GM12872 (cell line): ENCODE measurements at regions not wholly inside any gene's neighbourhood (a gene's known extent, or its start where the extent isn't known, plus 50 kb on each side); places are given as distances from the start of the nearest gene placed in this dataset.

Source experiments
- CTCF ChIP-seq: IDR thresholded peaks from 3 replicates; pipeline ENCODE4 v1.5.1; 2011; ENCODE audit warnings: low read depth, mild to moderate bottlenecking, low read length, moderate library complexity; ENCODE audit not compliant: insufficient read depth

- no peak for TF ChIP-seq CTCF
Measured at GRCh38 chr3:182464513-182465145, 328.7 kb upstream of the ATP11B start.

DNA sequence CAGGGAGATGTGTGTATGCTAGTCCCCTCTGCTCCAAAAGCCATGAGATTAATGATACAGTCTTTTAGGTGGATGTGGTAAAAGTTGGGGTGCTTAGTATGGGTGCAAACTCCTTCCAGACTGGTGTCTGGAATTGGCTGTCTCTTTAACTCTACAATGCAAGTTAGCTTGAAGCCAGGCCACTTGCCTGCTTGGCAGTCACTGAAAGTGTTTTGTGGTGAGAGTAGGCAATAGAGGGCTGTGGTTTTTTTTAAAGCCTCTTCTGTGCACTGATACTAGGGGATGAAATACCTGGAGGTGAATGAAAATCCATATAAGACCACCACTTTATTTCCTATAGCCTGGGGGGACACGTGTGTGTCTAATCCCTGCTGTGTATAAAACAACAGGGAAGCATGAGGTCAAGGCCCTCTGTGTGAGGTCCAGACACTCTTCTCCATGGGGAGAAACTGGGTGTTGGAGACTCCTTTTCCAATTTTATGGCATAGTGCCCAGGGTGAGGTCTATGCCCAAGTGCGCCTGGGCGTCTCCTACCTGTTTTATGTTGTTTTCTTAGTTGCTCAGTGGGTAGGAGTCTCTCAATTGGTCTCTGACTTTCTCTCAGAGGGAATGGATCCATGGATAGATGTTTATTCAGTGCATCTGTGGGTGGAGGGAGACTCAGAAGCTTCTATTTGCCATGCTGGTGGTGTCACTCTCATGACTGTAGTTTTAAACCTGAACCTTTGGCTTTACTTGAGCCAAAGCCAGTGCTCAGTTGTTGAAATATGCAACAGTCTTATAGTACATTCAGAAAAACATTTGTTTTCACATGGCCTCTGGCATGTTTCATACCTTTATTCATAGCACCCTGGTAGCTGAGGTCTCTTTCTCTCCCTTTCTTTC lies 327.8 kb upstream of the ATP11B start:
- TF ChIP-seq CTCF: no peak

DNA sequence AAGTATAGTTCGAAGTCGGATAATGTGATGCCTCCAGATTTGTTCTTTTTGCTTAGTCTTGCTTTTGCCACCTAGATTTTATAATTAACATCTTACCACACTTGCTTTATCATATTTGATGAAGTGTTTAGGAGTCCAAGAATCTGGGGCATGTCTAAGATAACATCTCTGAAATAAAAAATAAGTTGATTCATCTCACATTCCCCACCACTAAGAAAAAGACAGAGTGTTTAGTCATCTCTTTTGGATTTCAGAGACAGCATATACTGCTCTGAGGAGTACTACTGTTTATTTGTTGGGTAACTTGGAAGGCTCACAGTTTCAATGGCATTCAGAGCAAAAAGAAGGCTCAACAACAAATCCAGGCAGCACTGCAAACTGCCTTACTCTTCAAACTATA lies 324.2 kb upstream of the ATP11B start:
- no peak for TF ChIP-seq CTCF

DNA sequence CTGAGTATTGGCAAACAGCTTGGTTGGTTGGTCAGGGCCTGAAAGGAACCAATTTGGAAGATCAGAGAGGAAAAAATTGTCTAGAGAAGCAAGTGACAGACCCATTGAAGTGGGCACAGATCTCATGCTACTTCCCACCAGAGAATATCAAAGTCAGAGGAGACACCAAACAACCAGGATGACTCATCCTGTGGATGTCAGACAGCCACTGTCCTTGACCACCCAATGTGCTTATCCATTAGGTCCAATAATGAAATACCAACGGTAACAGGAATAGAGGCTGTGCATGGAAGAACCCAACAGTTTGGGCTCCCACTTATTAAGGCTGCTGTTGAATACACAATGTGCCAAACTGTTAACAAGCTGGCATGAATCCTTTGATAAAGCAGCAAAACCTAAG lies 323.1 kb upstream of the ATP11B start:
- no peak for TF ChIP-seq CTCF

DNA sequence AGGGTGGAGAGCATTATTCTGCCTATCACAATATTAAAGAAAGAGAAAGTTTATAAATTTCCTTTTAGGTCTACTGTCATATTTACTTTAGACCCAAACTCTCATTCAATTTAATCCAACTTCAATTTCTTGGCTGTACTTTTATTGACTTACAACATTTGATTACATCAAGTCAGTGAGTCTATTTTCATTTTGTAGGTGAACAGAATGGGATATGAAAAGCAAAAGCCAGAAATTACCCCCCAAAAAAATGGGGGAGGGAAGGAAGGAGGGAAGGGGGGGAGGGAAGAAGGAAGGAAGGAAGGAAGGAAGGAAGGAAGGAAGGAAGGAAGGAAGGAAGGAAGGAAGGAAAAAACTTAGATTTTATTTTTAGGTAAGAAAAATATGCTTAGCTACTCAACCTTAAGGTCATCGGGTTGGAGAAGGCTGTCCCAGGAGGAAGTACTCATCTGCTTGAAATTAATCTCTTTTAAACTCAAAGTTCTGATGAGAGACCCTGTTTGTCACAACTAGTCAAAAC lies 320.1 kb upstream of the ATP11B start:
- no peak for TF ChIP-seq CTCF

GRCh38 chr3:182478369-182478768 lies 314.9 kb upstream of the ATP11B start:
- no peak for TF ChIP-seq CTCF
